Embryonic facial prominence (tissue), 1 donor: ENCODE measurements at regions not wholly inside any gene's neighbourhood (a gene's known extent, or its start where the extent isn't known, plus 50 kb on each side); places are given as distances from the start of the nearest gene placed in this dataset.
"Not testable (repeated sequence)": the region's sequence is repeated elsewhere in the genome, so short reads cannot be mapped to it uniquely, and the experiment has no call there.

Experiments
- DNase-seq: peaks from one replicate; pipeline ENCODE4 v3.0.0-alpha.2; 2016; ENCODE audit errors: extremely low spot score

DNA sequence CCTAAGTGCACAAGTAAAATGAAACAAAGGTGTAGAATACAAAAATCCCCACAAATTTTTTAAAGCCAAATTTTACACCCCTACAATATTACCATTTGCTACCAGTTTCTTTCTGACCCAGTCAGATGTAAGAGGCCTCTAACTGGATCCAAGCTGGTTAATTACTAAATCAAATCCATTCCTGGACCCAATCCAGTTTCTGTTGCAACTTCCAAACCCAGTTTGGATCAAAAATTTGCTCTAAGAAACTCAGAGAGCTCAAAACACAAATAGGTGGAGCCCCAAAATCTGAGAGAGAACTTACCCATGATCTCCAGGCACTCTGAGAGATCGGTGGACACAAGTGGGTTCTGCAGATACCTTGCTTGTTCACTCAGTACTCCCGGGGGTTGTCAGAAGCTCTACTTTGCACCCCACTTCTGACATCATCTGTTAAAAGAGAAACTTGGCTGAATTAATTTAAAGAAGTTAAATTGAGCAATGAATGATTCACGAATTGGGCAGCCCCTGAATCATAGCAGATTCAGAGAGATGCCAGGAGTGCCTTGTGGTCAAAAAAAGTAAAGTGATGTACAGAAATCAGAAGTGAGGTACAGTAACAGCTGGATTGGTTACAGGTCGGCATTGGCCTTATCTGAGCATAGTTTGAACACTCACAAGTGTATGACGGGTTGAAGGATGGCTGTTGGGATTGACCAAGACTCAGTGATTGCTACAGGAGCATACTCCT lies 448.0 kb downstream of the KCNT2 start:
- no peak for DNase-seq

- DNase-seq, result no peak
These were observed 452.7 kb downstream of the KCNT2 start for GRCh38 chr1:196155586-196155985.

DNA sequence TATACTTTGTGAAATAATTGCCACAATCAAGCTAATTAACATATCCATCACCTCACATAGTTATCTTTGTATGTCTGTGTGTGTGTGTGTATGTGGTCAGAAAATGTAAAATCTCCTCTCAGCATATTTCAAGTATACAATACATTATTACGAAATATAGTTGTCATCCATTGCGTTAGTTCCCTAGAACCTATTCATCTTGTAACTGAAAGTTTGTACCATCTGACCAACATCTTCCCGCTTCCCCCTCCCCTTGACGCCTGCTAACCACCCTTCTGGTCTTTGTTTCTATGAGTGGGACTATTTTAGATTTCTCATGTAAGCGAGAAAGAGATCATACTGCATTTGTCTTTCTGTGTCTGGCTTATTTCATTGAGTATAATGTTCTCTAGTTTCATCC lies 455.3 kb downstream of the KCNT2 start:
- DNase-seq, result no peak

- no peak for DNase-seq
These were observed 456.2 kb downstream of the KCNT2 start for GRCh38 chr1:196152086-196152485.

GRCh38 chr1:196148367-196148970 lies 459.8 kb downstream of the KCNT2 start:
- peak; percentile 34 for DNase-seq

- DNase-seq, result no peak
These were observed 460.7 kb downstream of the KCNT2 start for GRCh38 chr1:196147530-196147929.

DNA sequence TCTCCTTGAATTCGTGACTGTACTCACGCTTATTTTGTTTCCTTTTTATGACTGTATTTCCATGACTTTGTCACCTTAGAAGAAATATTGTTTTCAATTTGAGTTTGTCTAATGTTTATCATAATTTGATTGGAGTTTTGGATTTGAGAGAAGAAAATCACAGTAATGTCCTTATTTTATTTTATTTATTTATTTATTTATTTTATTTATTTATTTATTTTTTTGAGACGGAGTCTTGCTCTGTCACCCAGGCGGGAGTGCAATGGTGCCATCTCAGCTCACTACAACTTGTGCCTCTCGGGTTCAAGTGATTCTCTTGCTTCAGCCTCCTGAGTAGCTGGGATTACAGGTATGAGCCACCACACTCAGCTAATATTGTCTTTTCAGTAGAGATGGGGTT lies 463.1 kb downstream of the KCNT2 start:
- not testable (repeated sequence) for DNase-seq

DNA sequence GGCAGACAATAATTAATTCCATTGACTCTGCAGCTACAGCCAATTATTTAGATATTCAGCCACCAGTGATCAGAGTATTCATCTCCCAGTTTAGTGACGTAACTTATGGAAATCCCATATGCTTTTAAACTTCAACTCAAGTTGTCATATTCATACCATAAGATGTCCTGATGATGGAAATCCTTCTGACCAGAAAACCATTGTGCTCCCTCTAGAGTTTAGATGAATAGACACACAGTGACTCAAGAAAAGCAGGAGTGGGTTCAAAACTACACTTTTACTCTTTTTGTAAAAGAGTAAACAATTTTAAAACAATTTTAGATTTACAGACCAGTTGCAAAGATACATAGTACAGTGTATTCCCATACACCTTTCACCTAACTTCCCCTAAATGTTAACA lies 463.7 kb downstream of the KCNT2 start:
- DNase-seq, result no peak

DNA sequence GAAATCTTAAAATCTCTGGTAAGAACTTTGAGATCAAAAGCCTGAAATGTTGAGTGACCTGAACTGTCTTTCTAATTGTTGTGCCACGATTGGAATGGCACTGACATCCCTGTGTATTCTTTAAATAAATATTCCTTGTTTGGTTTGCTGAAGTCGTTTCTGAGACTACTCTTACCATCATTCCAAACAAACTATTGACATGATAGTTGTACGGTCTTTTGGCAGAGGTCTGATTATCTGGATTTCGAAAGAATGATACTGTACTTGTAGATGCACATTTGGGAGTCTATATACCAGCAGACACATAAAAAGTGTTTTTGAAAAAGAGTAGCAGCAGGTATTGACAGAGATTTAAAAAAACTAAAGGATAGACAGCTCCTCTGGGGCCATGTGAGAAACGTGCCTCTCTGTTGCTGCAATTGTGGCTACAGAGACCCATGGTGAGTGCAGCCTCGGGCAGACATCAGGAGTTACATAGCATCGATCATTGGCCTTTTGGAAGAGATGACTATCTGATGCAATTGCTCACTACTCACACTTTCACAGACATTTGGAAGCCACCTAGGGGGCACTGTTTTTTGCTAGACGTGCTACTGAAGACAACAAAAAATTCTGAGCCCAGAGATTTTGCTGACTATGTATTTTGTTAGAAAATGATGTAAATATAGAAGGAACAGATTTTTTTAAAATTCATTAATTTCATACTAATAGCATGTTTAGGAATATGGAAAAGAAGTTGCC lies 464.5 kb downstream of the KCNT2 start:
- no peak for DNase-seq

- DNase-seq, result no peak
These were observed 466.1 kb downstream of the KCNT2 start for GRCh38 chr1:196142111-196142640.

DNA sequence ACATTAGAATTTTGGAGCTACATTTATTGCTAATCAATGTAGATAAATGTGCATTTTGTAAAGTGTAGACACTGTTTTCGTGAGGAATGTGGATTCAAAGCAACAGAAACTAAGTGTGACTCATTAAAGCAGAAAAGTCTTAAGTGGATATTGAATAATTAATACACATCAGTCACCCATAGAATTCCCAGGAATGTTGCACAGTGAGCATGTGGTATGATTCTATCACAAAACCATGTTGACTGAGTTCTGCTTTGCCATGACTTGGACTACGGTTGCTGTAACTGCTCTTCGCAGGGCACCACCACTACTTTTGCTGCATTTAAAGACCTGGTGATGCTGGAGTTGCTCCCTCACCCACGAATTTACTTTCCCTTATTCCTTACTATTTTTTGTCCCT lies 471.8 kb downstream of the KCNT2 start:
- DNase-seq, result no peak

GRCh38 chr1:196131691-196132090 lies 476.5 kb downstream of the KCNT2 start:
- no peak for DNase-seq

GRCh38 chr1:196128835-196129234 lies 479.4 kb downstream of the KCNT2 start:
- DNase-seq, result no peak

DNA sequence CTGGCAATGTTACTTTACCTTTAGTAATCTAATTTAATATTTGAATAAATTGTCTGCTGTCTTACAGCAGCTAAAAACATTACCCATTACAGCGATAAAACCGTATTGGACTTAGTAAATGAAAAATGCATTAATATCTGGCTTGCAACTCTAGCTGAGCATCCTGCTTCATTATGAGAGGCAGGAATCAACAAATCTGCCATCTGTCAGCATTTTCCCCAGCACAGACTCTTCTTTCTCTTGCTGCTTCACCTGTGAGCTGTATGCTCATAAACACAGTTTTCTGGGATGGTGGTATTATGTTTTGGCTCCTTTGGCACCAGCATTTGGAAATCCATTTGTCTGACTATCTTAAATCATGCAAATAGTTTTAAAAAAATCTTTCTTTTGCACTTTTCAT lies 487.1 kb downstream of the KCNT2 start:
- no peak for DNase-seq

- no peak for DNase-seq
These were observed 492.6 kb downstream of the KCNT2 start for GRCh38 chr1:196115646-196116045.

DNA sequence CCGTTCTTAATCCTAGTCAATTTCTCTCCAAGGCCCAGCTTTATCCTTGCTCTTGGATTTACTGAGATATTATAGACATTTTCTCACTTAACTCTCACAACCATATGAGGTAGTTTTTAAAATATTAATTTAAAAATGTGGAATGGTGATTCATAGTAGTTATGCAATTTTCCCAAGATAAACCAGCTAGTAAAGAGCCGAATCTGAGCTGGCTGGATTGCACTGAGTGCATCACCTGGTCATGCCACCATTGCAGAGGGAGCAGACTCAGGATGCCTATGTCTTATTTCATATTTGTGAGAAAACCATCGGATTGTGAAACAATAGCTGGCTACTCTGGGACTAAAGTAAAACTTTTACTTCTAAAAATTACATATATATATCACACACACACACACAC lies 494.0 kb downstream of the KCNT2 start:
- DNase-seq, result no peak

DNA sequence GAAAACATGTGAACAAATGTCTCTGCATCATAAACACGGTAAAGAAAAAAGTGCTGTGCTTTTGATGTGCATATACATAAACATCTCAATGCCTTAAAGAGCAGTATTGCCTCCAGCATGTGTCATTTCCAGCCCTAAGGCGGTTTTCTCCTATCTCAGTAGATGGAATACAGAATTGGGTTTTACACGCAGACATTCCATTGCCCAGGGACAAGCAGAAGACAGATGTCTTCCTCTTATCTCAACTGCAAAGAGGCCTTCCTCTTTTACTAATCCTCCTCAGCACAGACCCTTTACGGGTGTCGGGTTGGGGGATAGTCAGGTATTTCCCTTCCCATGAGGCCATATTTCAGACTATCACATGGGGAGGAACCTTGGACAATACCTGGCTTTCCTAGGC lies 499.2 kb downstream of the KCNT2 start:
- not testable (repeated sequence) for DNase-seq

DNA sequence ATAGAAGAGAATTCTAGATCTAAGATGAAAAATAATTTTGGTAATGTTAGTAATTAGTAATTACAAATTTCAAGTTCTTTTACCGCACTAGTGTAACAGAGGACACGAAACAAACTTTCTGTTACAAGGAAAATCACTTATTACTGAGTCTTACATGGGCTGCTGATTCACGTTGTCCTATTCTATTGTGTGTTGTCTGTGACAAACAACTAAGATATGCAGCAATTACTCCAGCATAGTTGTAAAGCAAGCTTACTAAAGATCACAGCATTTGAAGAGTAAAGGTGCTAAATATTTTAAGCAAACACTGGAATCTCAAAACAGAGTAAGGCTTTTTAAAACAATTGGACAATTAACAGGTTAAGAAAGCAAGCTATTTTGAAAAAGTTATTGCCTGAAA lies 502.3 kb downstream of the KCNT2 start:
- DNase-seq, result no peak

GRCh38 chr1:196102826-196103225 lies 505.4 kb downstream of the KCNT2 start:
- DNase-seq, result no peak

- no peak for DNase-seq
These were observed 510.2 kb downstream of the KCNT2 start for GRCh38 chr1:196098000-196098399.

DNA sequence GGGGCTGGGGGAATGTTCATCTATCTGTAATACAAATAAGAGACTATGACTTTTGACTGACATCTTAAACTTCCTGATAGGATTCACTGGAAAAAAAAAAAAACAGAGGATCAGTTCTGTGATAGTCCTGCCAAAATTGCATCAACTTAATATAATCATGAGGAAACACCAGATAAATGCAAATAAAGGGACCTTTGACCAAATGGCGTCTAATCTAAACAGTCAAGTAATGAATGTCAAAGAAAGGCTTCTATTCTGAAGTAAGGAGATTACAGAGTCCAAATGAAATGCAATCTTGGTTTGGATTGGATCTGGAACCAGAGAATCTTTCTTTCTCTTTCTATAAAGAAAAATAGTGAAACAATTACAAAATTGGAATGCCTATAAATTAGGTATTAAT lies 513.4 kb downstream of the KCNT2 start:
- DNase-seq, result no peak

DNA sequence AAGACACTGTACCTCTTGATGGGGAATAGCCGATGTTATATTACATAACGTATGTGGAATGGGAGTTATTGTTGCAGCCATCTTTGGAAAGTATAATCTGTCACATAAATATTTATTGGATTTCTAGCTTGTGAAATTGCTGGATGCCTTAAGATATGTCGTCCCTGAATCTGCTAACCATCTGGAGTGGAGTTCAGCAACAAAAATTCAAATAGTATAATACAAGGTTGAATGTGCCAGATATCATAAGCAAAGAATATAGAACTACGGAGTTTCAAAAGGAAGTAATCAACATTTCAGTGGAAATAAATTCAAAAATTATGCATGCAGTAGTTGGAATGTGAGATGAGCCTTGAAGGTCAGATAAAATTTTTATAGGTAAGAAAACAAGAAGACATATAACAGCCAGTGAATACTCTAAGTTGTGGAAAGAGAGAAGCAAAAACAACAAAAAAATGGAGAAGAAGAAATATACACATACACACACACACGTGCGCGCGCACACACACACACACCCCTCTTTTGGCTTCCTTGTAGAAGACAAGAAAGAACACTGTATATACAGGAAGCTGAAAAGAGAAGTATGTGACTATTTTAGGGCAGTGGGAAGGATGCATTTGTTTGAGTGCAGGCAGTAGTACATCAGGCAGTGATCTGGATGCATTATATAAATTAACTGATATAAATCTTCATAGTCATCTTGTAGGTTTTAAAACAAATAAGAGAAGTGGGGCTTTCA lies 516.7 kb downstream of the KCNT2 start:
- DNase-seq, result no peak
